OCI-LY7 (cell line): ENCODE measurements at regions not wholly inside any gene's neighbourhood (a gene's known extent, or its start where the extent isn't known, plus 50 kb on each side); places are given as distances from the start of the nearest gene placed in this dataset.
"Not testable (repeated sequence)": the region's sequence is repeated elsewhere in the genome, so short reads cannot be mapped to it uniquely, and the experiment has no call there.

Experiments
- EZH2phosphoT487 ChIP-seq: fragments of 200-600 bp; sonication (generic); IDR thresholded peaks from 2 replicates; pipeline ENCODE4 v1.6.1; 2018; ENCODE audit warnings: low read depth, borderline replicate concordance, mild to moderate bottlenecking, mixed run types, antibody characterized with exemption, low read length, moderate library complexity, mixed read lengths
- TF ChIP-seq, protein P1 (sequence below): fragments of 200-600 bp; sonication (generic); conservative IDR thresholded peaks from 2 replicates; pipeline ENCODE4 v1.5.1; 2014; ENCODE audit warnings: mild to moderate bottlenecking, antibody characterized with exemption, low read length, moderate library complexity, mixed read lengths

DNA sequence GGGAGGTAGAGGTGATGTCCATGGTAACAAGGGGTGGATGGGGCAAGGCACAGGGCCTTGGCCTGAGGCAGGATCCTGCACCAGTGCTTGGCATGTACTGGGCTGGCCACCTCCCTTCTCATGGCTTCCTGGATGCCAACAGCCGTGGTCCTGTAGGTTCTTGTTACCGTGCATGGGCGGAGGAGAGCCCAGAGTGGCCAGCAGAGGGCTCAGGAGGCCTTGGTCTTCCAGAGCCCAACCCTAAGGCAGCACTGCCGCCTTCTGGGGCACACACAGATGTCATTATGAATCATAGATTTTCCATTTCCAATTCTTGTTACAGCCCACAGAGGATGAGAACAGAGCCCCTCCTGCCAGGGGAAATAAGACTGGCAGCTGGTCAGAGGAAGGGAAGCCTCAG is 254.2 kb upstream of the TP53TG3C start:
- TF ChIP-seq, protein P1, sequence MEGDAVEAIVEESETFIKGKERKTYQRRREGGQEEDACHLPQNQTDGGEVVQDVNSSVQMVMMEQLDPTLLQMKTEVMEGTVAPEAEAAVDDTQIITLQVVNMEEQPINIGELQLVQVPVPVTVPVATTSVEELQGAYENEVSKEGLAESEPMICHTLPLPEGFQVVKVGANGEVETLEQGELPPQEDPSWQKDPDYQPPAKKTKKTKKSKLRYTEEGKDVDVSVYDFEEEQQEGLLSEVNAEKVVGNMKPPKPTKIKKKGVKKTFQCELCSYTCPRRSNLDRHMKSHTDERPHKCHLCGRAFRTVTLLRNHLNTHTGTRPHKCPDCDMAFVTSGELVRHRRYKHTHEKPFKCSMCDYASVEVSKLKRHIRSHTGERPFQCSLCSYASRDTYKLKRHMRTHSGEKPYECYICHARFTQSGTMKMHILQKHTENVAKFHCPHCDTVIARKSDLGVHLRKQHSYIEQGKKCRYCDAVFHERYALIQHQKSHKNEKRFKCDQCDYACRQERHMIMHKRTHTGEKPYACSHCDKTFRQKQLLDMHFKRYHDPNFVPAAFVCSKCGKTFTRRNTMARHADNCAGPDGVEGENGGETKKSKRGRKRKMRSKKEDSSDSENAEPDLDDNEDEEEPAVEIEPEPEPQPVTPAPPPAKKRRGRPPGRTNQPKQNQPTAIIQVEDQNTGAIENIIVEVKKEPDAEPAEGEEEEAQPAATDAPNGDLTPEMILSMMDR = not testable (repeated sequence)
- not testable (repeated sequence) for TF ChIP-seq EZH2phosphoT487
